Esophagus muscularis mucosa (tissue), 4 donors: ENCODE measurements at regions not wholly inside any gene's neighbourhood (a gene's known extent, or its start where the extent isn't known, plus 50 kb on each side); places are given as distances from the start of the nearest gene placed in this dataset.

Source experiments
- EP300 ChIP-seq: sonication (generic); formaldehyde crosslinking; IDR thresholded peaks from one replicate; pipeline ENCODE4 v1.6.1; 2017; ENCODE audit warnings: antibody characterized with exemption
- POLR2AphosphoS5 ChIP-seq, 2 donors: sonication (generic); formaldehyde crosslinking; IDR thresholded peaks; one replicate each; pipeline ENCODE4 v1.6.1; 2017; ENCODE audit warnings: antibody characterized with exemption in 2 of 2
- TF ChIP-seq, protein P1 (sequence below), 3 experiments: fragments of 200-600 bp in 2 of 3; fragments of 450-650 bp in 1 of 3; sonication (generic) in 2 of 3; IDR thresholded peaks; one replicate each; pipeline ENCODE4 v1.5.1; 2017 to 2019; ENCODE audit warnings: antibody characterized with exemption in 3 of 3, mild to moderate bottlenecking in 2 of 3, moderate library complexity in 1 of 3

DNA sequence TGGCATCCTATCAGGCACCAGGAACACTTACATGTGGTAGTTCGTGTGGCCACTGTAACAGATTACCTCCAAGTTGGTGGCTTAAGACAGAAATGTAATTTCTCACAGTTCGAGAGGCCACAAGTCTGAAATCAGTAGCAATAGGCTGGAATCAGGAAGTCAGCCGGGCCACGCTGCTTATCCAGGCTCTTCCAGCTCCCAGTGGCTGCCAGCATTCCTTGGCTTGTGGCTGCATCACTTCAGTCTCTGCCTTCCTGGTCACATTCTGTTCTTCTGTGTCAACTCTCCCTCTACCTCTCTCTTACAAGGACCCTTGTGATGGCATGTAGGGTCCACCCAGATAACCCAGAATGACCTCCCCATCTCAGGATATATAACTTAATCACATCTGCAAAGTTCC, 78.7 kb upstream of the MSX2 start:
- TF ChIP-seq POLR2AphosphoS5 (IDR thresholded peaks at IDR 0.05) (no peak), EP300 (no peak)
- TF ChIP-seq, protein P1, sequence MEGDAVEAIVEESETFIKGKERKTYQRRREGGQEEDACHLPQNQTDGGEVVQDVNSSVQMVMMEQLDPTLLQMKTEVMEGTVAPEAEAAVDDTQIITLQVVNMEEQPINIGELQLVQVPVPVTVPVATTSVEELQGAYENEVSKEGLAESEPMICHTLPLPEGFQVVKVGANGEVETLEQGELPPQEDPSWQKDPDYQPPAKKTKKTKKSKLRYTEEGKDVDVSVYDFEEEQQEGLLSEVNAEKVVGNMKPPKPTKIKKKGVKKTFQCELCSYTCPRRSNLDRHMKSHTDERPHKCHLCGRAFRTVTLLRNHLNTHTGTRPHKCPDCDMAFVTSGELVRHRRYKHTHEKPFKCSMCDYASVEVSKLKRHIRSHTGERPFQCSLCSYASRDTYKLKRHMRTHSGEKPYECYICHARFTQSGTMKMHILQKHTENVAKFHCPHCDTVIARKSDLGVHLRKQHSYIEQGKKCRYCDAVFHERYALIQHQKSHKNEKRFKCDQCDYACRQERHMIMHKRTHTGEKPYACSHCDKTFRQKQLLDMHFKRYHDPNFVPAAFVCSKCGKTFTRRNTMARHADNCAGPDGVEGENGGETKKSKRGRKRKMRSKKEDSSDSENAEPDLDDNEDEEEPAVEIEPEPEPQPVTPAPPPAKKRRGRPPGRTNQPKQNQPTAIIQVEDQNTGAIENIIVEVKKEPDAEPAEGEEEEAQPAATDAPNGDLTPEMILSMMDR (IDR thresholded peaks at IDR 0.05): no peak
